ENCODE measurements at regions not wholly inside any gene's neighbourhood (a gene's known extent, or its start where the extent isn't known, plus 50 kb on each side); places are given as distances from the start of the nearest gene placed in this dataset.
"Not testable (repeated sequence)": the region's sequence is repeated elsewhere in the genome, so short reads cannot be mapped to it uniquely, and the experiment has no call there.

GRCh38 chr6:10180138-10181074, 234.5 kb downstream of the TFAP2A start:
- DNase-seq (ENCODE audit: low read depth in 2 of 2), result no peak

- no peak for DNase-seq (ENCODE audit: low read depth in 2 of 2)
Observed at GRCh38 chr6:10177704-10178103, 237.2 kb downstream of the TFAP2A start.

- DNase-seq (ENCODE audit: low read depth in 2 of 2), result no peak
Observed at GRCh38 chr6:10175362-10175761, 239.5 kb downstream of the TFAP2A start.

- no peak for DNase-seq (ENCODE audit: low read depth in 2 of 2)
Observed at GRCh38 chr6:10174761-10175160, 240.1 kb downstream of the TFAP2A start.

GRCh38 chr6:10174056-10174455, 240.8 kb downstream of the TFAP2A start:
- no peak for DNase-seq (ENCODE audit: low read depth in 2 of 2)

- DNase-seq (ENCODE audit: low read depth in 2 of 2), result not testable (repeated sequence)
Observed at GRCh38 chr6:10171706-10172105, 243.2 kb downstream of the TFAP2A start.

- DNase-seq (ENCODE audit: low read depth in 2 of 2), result no peak
Observed at GRCh38 chr6:10170816-10171215, 244.1 kb downstream of the TFAP2A start.

- DNase-seq (ENCODE audit: low read depth in 2 of 2), result no peak
Observed at GRCh38 chr6:10166031-10166430, 248.8 kb downstream of the TFAP2A start.

GRCh38 chr6:10163203-10163962, 251.5 kb downstream of the TFAP2A start:
- DNase-seq (ENCODE audit: low read depth in 2 of 2), result no peak

- no peak for DNase-seq (ENCODE audit: low read depth in 2 of 2)
Observed at GRCh38 chr6:10156875-10157274, 258.0 kb downstream of the TFAP2A start.

GRCh38 chr6:10154251-10154650, 260.6 kb downstream of the TFAP2A start:
- DNase-seq (ENCODE audit: low read depth in 2 of 2), result no peak

GRCh38 chr6:10151144-10151915, 263.5 kb downstream of the TFAP2A start:
- DNase-seq (ENCODE audit: low read depth in 2 of 2), result no peak

- DNase-seq (ENCODE audit: low read depth in 2 of 2), result no peak
Observed at GRCh38 chr6:10149603-10150002, 265.3 kb downstream of the TFAP2A start.

GRCh38 chr6:10146715-10147451, 268.0 kb downstream of the TFAP2A start:
- DNase-seq (ENCODE audit: low read depth in 2 of 2), result no peak

- no peak for DNase-seq (ENCODE audit: low read depth in 2 of 2)
Observed at GRCh38 chr6:10144772-10145171, 270.1 kb downstream of the TFAP2A start.

GRCh38 chr6:10141746-10142443, 273.0 kb downstream of the TFAP2A start:
- no peak for DNase-seq (ENCODE audit: low read depth in 2 of 2)

- no peak for DNase-seq (ENCODE audit: low read depth in 2 of 2)
Observed at GRCh38 chr6:10140824-10141223, 274.1 kb downstream of the TFAP2A start.

- no peak for DNase-seq (ENCODE audit: low read depth in 2 of 2)
Observed at GRCh38 chr6:10140136-10140535, 274.7 kb downstream of the TFAP2A start.

- DNase-seq (ENCODE audit: low read depth in 2 of 2), result no peak
Observed at GRCh38 chr6:10138917-10139316, 276.0 kb downstream of the TFAP2A start.

GRCh38 chr6:10136636-10137035, 278.2 kb downstream of the TFAP2A start:
- DNase-seq (ENCODE audit: low read depth in 2 of 2), result no peak

GRCh38 chr6:10134185-10134584, 280.7 kb downstream of the TFAP2A start:
- DNase-seq (ENCODE audit: low read depth in 2 of 2), result not testable (repeated sequence)

Measured in stimulated activated CD8-positive, alpha-beta memory T cell treated with anti-CD3 and anti-CD28 coated beads, Interleukin-7, amount 100 ng/mL, for 1 hour (primary cell).